ENCODE measurements at regions not wholly inside any gene's neighbourhood (a gene's known extent, or its start where the extent isn't known, plus 50 kb on each side); places are given as distances from the start of the nearest gene placed in this dataset.

DNA sequence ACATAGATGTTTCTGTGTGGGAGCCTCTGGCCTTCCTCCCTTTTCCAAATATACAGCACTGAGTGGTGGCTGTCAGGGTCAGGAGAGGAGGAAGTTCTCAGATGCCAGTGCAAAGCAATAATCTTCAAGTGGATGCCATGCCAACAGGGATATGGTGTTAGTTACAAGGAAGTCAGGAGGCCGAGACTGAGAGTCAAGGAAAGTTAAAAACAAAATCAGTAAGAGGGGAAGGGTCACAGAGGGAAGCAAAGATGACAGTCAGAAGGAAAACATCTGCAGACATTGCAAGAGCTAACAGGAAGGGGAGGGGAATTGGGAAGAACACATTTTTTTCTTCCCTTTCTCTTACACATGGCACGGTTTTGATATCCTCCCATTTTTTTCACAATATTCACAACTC lies 691.4 kb downstream of the ADGRL2 start:
- TF ChIP-seq, protein P1, sequence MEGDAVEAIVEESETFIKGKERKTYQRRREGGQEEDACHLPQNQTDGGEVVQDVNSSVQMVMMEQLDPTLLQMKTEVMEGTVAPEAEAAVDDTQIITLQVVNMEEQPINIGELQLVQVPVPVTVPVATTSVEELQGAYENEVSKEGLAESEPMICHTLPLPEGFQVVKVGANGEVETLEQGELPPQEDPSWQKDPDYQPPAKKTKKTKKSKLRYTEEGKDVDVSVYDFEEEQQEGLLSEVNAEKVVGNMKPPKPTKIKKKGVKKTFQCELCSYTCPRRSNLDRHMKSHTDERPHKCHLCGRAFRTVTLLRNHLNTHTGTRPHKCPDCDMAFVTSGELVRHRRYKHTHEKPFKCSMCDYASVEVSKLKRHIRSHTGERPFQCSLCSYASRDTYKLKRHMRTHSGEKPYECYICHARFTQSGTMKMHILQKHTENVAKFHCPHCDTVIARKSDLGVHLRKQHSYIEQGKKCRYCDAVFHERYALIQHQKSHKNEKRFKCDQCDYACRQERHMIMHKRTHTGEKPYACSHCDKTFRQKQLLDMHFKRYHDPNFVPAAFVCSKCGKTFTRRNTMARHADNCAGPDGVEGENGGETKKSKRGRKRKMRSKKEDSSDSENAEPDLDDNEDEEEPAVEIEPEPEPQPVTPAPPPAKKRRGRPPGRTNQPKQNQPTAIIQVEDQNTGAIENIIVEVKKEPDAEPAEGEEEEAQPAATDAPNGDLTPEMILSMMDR (IDR thresholded peaks at IDR 0.05), result no peak
- no peak for TF ChIP-seq POLR2A (IDR thresholded peaks at IDR 0.05)
- no peak for TF ChIP-seq EP300 (IDR thresholded peaks at IDR 0.05)
